Natural killer cell treated with Interleukin-12 subunit alpha and Interleukin-12 subunit beta and Interleukin-15 and Interleukin-18, amount 100 ng/mL, for 72 hours (primary cell): ENCODE measurements at regions not wholly inside any gene's neighbourhood (a gene's known extent, or its start where the extent isn't known, plus 50 kb on each side); places are given as distances from the start of the nearest gene placed in this dataset.
"Not testable (repeated sequence)": the region's sequence is repeated elsewhere in the genome, so short reads cannot be mapped to it uniquely, and the experiment has no call there.

Source experiments
- ATAC-seq, 2 donors: fragments of 150-1000 bp; cut with Tn5 transposase in 1 of 2; sonication (Bioruptor Pico), chemical (Tn5 transposase) in 1 of 2; 2 replicates each; pipeline ENCODE4 v1.10.0; 2021
- DNase-seq: peaks from one replicate; pipeline ENCODE4 v3.0.0; 2022; ENCODE audit warnings: low spot score
- H3K27ac Mint-ChIP-seq, 2 donors: 1 replicate in 1 of 2; 2 replicates in 1 of 2; pipeline ENCODE4 v1.8.0; 2022; ENCODE audit warnings: mixed read lengths in 2 of 2, mild to moderate bottlenecking in 1 of 2, moderate library complexity in 1 of 2
- H3K27me3 Mint-ChIP-seq, 2 donors: 1 replicate in 1 of 2; 2 replicates in 1 of 2; pipeline ENCODE4 v1.8.0; 2022; ENCODE audit warnings: mixed read lengths in 2 of 2
- H3K36me3 Mint-ChIP-seq: one replicate; pipeline ENCODE4 v1.8.0; 2022; ENCODE audit warnings: mixed read lengths
- H3K4me1 Mint-ChIP-seq, 2 donors: 1 replicate in 1 of 2; 2 replicates in 1 of 2; pipeline ENCODE4 v1.8.0; 2022; ENCODE audit warnings: low read depth in 2 of 2, mixed read lengths in 2 of 2, mild to moderate bottlenecking in 1 of 2
- H3K4me3 Mint-ChIP-seq: one replicate; pipeline ENCODE4 v1.8.0; 2022; ENCODE audit warnings: mixed read lengths
- H3K9me3 Mint-ChIP-seq: 2 replicates; pipeline ENCODE4 v1.8.0; 2022; ENCODE audit warnings: mixed read lengths

DNA sequence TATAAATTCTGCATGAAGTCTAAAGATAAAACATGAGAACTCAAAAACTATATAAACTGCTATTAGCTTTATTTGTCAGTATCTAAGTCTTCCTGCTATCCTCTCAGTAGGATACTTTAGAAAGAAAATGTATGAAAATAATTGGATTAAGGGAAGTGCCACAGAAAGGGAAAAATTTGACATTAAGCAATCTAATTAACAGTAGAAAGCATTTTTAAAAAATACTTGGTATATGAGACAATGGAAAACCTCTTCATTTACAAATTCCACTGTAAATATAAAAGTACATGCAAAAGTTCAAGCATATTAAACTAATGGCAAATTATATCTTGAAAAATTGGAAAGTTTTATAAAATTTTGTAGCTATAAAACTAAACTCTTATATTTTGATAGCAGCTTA is 518.6 kb upstream of the NUDT12 start:
- ATAC-seq (no peak), DNase-seq (no peak)
- Mint-ChIP-seq H3K27ac (no peak overlapping the region), H3K27me3 (no peaks in the 10 kb centered on the region), H3K36me3 (no peaks in the 10 kb centered on the region), H3K4me1 (no peaks in the 10 kb centered on the region), H3K4me3 (no peak overlapping the region), H3K9me3 (peaks cover 8% of the 10 kb centered on the region)

DNA sequence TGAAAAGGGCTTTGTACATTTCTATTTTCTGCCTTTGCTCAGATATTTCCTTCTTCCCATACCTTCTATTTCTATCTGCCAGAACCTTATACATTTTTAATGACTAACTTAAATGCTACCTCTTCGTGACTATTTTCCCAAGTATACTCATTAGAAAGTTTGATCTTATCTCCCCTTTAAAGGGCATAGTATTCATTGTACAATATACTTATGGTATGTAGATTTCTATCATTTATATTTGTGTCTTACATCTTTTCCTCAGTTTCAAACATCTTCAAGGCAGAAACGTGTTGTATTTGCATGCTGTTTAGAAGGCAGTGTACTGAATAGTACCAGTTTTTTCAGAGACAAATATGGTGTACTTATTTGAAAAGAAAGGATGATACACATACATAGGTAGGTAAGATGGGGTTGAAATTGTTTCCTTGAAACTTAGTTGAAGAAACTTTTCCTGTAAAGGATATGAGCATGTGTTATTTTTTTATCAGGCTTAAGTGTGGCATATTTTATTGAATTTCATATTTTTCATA is 518.1 kb upstream of the NUDT12 start:
- DNase-seq, result no peak
- Mint-ChIP-seq H3K36me3 (no peaks in the 10 kb centered on the region), H3K4me3 (no peak overlapping the region), H3K27me3 (no peaks in the 10 kb centered on the region), H3K27ac (no peak overlapping the region), H3K4me1 (no peaks in the 10 kb centered on the region), H3K9me3 (peaks cover 8% of the 10 kb centered on the region)
- no peak for ATAC-seq

DNA sequence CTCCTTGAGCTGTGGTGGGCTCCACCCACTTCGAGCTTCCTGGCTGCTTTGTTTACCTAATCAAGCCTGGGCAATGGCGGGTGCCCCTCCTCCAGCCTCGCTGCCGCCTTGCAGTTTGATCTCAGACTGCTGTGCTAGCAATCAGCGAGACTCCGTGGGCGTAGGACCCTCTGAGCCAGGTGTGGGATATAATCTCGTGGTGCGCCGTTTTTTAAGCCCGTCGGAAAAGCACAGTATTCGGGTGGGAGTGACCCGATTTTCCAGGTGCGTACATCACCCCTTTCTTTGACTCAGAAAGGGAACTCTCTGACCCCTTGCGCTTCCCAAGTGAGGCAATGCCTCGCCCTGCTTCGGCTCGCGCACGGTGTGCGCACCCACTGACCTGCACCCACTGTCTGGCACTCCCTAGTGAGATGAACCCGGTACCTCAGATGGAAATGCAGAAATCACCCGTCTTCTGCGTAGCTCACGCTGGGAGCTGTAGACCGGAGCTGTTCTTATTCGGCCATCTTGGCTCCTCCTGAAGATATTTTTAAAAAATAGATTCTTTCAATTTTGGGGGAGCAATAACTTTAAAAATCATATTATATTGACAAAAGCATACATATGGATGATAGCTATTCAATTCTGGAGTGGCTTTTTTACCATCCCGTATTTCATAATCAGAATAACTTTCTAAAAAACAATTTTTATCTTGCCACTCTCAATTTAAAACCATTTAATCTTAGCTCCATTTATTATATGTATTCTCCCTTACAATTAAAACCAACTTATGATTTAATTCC is 517.5 kb upstream of the NUDT12 start:
- not testable (repeated sequence) for H3K9me3 Mint-ChIP-seq, H3K4me1 Mint-ChIP-seq, ATAC-seq, H3K27ac Mint-ChIP-seq, H3K36me3 Mint-ChIP-seq, H3K27me3 Mint-ChIP-seq, H3K4me3 Mint-ChIP-seq, DNase-seq

DNA sequence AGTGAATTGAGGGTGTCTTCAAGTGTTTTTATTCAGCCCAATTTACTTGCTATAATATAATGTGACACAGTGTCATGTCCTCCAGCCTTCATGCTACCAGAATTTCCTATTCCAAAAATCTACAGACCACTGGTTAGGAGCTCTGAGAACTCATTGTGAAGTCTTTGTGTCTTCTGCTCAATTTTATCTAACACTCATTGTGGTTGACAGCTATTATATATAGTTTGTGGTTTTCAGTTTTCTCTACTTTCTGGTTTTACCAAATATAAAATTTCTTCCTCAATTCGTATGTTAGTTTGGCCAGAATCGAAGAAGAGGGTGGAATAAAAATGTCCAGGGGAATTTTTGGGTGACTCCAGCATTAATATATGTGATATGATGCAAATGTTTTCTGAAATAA is 509.3 kb upstream of the NUDT12 start:
- H3K27ac Mint-ChIP-seq, result no peak overlapping the region
- H3K36me3 Mint-ChIP-seq, result no peaks in the 10 kb centered on the region

DNA sequence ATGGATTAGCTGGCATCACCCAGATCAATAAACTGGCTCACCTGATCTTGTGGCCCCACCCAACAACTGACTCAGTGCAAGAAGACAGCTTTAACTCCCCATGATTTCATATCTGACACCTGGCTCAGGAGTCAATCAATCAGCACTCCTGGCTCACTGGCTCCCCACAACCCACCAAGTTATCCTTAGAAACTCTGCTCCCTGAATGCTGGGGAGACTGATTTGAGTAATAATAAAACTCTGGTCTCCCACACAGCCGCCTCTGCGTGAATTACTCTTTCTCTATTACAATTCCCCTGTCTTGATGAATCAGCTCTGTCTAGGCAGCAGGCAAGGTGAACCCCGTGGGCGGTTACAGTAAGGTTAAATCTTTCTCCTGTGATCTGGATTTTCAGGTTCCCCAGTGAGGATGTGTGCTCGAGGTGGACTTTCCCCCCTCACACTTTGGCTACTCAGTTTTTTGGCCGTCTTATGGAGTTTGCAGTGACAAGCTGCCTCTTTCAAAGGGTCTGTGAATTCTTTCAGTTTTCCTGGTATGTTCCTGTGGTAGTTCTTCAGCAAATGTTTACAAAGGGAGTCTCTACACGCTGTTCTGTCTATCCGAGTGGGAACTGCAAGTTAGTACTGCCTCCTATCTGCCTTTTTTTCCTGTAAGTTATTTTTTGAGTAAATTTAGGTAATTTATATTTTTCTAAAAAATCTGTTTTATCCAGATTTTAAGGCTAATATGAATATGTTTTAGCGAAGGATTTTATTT is 500.2 kb upstream of the NUDT12 start:
- DNase-seq (no peak), ATAC-seq (no peak)
- H3K36me3 Mint-ChIP-seq, result peaks cover 4% of the 10 kb centered on the region
- H3K4me3 Mint-ChIP-seq, result no peak overlapping the region
- H3K9me3 Mint-ChIP-seq, result peaks cover 11% of the 10 kb centered on the region
- H3K27ac Mint-ChIP-seq, result no peak overlapping the region
- no peaks in the 10 kb centered on the region for H3K4me1 Mint-ChIP-seq
- H3K27me3 Mint-ChIP-seq, result no peaks in the 10 kb centered on the region

More for the DNA sequence above, 509.3 kb upstream of the NUDT12 start:
- no peak for ATAC-seq
- DNase-seq, result no peak
- H3K9me3 Mint-ChIP-seq, result peaks cover 14% of the 10 kb centered on the region
- no peaks in the 10 kb centered on the region for H3K27me3 Mint-ChIP-seq
- H3K4me1 Mint-ChIP-seq, result no peaks in the 10 kb centered on the region
- H3K4me3 Mint-ChIP-seq, result no peak overlapping the region

DNA sequence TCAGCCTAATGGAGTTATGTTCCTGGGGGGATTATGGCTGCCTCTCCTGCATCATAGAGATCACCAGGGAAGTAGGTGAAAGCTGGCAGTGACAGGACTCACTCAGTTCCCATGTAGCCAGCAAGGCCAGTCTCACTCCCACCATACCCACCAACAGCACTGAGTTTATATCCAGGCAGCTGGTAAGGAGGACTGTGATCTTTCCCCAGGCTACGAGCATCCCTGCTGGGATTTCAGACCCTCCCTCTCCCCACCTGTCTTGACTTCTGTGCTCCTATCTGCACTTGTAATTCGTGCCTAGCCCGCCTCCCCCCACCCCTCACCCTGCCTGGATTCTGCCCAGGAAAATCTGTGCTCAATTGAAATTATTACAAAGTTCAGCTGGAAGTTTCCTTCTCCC is 499.1 kb upstream of the NUDT12 start:
- Mint-ChIP-seq H3K4me3 (no peak overlapping the region), H3K36me3 (peaks cover 4% of the 10 kb centered on the region), H3K9me3 (peaks cover 15% of the 10 kb centered on the region), H3K27ac (no peak overlapping the region), H3K27me3 (no peaks in the 10 kb centered on the region), H3K4me1 (no peaks in the 10 kb centered on the region)
- DNase-seq, result no peak
- no peak for ATAC-seq

DNA sequence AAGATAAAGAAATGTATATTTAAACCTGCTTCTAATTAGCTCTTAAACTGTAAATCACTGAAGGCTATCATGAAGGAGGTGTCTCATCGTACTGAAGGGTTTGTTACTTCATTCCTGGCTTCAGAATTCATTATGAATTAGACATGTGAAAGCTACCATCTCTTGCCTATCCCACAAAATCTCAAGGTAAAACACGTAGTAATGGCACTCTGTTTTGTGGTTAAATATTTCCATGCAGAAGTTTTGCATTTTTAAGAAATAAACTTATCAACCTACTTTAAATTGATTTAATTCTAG is 490.7 kb upstream of the NUDT12 start:
- ATAC-seq (no peak), DNase-seq (no peak)
- Mint-ChIP-seq H3K4me3 (no peak overlapping the region), H3K27me3 (no peaks in the 10 kb centered on the region), H3K27ac (no peak overlapping the region), H3K9me3 (peaks cover 19% of the 10 kb centered on the region), H3K4me1 (no peaks in the 10 kb centered on the region), H3K36me3 (no peaks in the 10 kb centered on the region)

DNA sequence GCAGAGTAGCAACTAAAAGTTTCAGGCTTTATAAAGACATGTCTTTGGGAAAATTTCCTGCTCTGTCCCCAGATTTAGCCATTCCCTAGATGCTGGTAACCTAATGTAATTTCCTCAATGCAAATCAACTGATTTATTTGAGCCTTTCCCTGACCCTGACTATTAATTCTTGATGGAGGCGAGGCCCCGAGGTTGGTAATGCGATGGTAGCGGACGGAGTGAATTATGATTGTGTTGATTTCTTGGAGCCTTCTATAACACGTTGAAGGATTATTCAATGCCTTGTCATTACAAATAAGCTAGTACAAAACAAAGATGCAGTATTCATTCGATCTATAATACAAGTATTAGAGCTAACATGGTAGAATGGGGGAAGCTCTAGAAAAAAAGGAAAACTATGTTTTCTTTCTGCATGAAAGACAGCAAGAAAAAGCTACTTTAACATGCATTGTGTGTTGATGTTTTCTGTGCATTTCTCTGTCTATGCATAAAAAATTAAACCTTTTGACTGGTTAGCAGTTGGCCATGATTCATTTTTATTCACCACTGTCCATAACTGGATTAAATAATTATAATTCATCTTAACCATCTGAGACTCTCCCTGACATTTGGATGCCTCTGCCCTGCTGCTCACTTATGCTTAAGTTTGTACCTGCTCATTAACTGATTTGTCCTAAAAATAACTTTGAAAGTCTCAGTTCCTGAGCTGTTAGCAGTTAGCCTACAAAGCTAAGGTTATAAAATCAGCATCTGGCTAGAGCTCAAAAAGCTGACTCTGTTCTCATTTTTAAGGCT is 490.2 kb upstream of the NUDT12 start:
- Mint-ChIP-seq H3K4me1 (no peaks in the 10 kb centered on the region), H3K27ac (no peak overlapping the region), H3K27me3 (no peaks in the 10 kb centered on the region), H3K4me3 (no peak overlapping the region), H3K9me3 (peaks cover 13% of the 10 kb centered on the region), H3K36me3 (no peaks in the 10 kb centered on the region)
- no peak for DNase-seq
- ATAC-seq, result no peak

DNA sequence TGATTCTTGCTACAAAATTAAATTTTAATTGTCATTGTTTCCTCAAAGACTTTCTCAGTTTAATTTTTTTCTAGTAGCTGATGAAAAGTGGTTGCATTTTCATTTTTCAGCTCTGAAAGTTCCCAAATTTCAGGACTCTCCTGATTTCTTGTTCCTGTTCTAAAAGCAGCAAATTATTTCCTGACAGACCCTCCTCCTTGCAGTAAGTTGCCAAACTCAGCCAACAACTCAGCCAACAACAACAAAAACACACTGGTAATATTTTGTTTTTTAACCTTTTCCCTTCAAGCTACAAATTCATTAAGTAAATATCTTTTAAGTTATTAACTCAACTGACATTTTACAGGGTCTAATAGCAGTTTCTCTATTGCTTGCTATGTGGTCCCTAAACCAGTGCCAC is 487.8 kb upstream of the NUDT12 start:
- Mint-ChIP-seq H3K9me3 (peaks cover 4% of the 10 kb centered on the region), H3K36me3 (no peaks in the 10 kb centered on the region), H3K27me3 (no peaks in the 10 kb centered on the region), H3K4me3 (no peak overlapping the region), H3K4me1 (no peaks in the 10 kb centered on the region), H3K27ac (no peak overlapping the region)
- DNase-seq (no peak), ATAC-seq (no peak)

DNA sequence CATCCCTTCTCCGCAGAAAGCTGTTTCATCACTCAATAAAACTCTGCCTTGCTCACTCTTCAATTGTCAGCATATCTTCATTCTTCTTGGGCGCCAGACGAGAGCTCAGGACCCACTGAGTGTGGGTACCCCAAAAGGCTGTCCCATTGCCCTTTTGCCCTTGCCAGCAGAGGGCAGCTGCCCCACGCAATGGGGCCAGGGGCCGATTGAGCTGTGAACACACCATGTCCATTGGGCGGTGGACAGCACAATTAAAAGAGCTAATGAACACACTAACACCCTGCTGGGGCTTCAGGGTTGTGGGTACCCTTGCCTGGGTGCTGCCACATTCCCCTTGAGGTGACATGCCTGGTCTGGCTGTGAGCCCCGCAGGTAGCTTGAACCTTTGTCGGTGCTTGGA is 487.2 kb upstream of the NUDT12 start:
- H3K27ac Mint-ChIP-seq, result no peak overlapping the region
- peaks cover 4% of the 10 kb centered on the region for H3K9me3 Mint-ChIP-seq
- no peaks in the 10 kb centered on the region for H3K4me1 Mint-ChIP-seq
- ATAC-seq (no peak), DNase-seq (no peak)
- H3K36me3 Mint-ChIP-seq, result no peaks in the 10 kb centered on the region
- no peak overlapping the region for H3K4me3 Mint-ChIP-seq
- H3K27me3 Mint-ChIP-seq, result no peaks in the 10 kb centered on the region

DNA sequence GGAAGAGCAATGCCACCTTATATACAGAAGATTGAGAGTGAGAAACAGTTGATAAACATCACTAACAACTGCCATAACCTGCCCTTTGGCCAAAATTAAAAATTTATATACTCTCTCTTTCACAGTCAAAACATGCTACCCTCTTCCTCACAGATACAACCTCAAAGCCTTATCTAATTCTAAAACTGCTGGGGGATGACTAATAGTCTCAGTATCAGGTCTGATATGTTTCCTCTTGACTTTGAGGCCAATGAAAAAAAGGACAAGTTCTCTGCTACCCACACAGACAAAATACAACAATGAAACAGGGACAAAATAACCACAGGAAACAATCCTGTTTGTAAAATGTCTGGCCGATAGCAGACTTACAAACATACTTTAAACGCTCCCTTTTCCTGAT is 485.6 kb upstream of the NUDT12 start:
- no peaks in the 10 kb centered on the region for H3K4me1 Mint-ChIP-seq
- no peaks in the 10 kb centered on the region for H3K27me3 Mint-ChIP-seq
- no peak overlapping the region for H3K4me3 Mint-ChIP-seq
- H3K27ac Mint-ChIP-seq, result no peak overlapping the region
- DNase-seq (no peak), ATAC-seq (no peak)
- H3K36me3 Mint-ChIP-seq, result no peaks in the 10 kb centered on the region
- peaks cover 4% of the 10 kb centered on the region for H3K9me3 Mint-ChIP-seq

DNA sequence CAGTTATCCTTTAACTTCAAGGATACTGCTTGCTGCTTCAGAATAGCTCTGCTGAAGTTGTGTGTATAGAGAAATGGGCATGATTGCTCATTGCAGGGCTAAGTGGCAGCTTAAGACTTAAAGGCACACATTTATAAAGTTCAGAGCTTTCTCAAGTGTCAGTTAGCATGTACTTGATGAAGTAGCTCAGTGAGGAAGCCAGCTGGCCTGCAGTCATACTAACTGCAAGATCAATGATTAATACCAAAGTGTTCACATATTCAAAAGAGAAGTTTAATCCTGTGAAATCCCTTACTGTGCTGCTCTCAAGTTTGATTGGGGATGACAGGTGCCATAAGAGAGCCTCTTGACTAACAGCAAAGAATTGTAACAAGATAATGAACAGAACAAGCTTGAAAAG is 483.4 kb upstream of the NUDT12 start:
- Mint-ChIP-seq H3K4me3 (no peak overlapping the region), H3K27ac (no peak overlapping the region), H3K27me3 (no peaks in the 10 kb centered on the region), H3K36me3 (no peaks in the 10 kb centered on the region), H3K9me3 (peaks cover 4% of the 10 kb centered on the region), H3K4me1 (no peaks in the 10 kb centered on the region)
- DNase-seq (no peak), ATAC-seq (no peak)

DNA sequence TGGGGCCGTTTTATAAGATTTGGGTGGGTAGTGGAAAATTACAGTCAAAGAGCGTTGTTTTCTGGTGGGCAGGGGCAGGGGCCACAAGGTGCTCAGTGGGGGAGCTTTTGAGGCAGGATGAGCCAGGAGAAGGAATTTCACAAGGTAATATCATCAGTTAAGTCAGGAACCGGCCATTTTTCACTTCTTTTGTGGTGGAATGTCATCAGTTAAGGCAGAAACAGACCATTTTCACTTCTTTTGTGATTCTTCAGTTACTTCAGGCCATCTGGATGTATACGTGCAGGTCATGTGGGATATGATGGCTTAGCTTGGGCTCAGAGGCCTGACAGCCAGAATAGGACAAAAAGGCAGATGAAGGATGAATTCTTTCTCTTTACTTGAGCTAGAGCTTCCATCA is 477.3 kb upstream of the NUDT12 start:
- ATAC-seq, H3K27ac Mint-ChIP-seq, DNase-seq, H3K27me3 Mint-ChIP-seq, H3K4me1 Mint-ChIP-seq, H3K36me3 Mint-ChIP-seq, H3K9me3 Mint-ChIP-seq, H3K4me3 Mint-ChIP-seq: not testable (repeated sequence)

DNA sequence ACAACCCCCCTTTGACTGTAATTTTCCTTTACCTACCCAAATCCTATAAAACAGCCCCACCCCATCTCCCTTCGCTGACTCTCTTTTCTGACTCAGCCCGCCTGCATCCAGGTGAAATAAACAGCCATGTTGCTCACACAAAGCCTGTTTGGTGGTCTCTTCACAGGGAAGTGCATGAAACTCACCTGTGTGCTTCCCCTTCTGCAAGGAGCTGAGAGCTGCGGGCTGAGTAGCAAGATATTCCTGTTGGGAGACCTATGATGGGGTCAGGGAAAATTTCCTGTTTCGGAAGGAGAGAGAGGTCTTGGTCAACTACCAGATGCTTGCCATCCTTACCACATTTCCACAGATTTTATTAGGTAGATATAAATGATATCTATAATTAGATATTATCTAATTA is 474.5 kb upstream of the NUDT12 start:
- DNase-seq, H3K27me3 Mint-ChIP-seq, H3K4me1 Mint-ChIP-seq, H3K4me3 Mint-ChIP-seq, ATAC-seq, H3K36me3 Mint-ChIP-seq, H3K27ac Mint-ChIP-seq: not testable (repeated sequence)
- H3K9me3 Mint-ChIP-seq, result peaks cover 13% of the 10 kb centered on the region
